Fibroblast of skin of scalp (primary cell): ENCODE measurements at regions not wholly inside any gene's neighbourhood (a gene's known extent, or its start where the extent isn't known, plus 50 kb on each side); places are given as distances from the start of the nearest gene placed in this dataset.
"Not testable (repeated sequence)": the region's sequence is repeated elsewhere in the genome, so short reads cannot be mapped to it uniquely, and the experiment has no call there.

Experiments used
- DNase-seq: peaks from one replicate; pipeline ENCODE4 v3.0.0-alpha.2; 2013

DNA sequence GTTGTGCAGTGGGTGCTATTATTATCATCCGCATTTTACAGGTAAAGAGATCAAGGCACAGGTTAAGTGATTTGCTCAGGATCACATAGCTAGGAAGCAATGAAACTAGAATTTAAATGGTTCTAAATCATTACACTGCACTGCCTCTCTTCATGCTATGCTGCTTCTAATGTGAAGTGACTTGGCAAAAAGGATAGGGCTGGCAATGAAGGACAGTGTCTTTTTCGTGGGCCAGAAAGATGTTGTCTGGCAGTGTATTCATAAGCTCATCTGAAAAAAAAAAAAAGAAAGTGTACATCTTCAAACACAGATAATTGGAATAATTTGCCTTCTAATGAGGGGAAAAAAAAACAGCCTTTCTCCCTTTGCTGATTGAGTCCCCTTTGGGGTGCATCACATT, 132.2 kb upstream of the FUNDC1 start:
- DNase-seq, result no peak

DNA sequence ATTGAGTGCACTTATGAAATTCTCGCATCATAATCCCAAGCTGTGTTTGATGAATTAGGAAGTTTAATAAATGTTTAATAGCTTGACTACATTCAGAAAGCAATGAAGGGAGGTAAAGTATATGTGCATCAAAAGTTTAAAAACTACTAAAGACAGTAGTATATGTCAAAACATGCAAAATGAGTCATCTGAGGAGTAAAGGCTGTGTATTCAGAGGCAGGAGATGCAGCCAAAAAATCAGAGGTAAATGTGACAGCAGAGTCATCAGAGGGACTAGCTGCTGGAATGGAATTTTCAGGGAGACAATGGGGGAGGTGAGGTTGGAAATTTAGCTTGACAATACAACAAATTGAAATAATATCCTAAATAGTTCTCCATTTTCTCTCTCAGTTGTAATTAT, 127.0 kb upstream of the FUNDC1 start:
- DNase-seq, result no peak

DNA sequence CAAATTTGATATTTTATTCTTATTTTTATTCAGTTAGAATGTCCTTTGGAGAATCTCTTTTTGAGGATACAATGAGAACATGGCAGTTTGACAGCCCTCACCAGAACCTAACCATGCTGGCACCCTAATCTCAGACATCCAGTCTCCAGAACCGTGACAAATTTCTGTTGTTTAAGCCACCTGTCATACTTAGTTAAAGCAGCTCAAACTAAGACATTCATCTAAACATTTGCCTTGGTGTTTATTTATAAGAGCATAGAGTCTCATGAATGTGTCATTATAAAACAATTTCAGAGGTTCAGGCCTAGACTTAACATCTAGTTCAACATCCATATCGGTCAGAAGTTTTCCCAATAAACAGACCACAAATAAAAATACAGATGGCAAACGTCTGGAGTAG, 125.1 kb upstream of the FUNDC1 start:
- DNase-seq, result no peak

DNA sequence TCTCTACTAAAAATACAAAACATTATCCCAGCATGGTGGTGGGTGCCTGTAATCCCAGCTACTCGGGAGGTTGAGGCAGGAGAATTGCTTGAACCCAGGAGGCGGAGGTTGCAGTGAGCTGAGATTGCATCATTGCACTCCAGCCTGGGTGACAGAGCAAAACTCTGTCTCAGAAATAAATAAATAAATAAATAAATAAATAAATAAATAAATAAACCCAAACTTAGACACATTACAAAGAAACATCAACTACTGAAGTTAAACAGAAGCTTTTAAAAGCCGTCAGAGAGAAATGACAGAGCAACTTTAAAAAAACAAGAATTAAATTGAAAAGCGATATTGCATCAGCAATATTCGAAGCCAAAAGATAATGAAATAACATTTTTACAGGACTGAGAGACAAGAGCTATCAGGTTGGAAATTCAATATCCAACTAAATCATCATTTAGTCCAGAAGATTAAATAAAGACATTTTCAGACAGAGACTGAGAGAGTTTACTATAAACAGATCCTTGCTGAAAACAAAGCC, 115.1 kb upstream of the FUNDC1 start:
- not testable (repeated sequence) for DNase-seq

DNA sequence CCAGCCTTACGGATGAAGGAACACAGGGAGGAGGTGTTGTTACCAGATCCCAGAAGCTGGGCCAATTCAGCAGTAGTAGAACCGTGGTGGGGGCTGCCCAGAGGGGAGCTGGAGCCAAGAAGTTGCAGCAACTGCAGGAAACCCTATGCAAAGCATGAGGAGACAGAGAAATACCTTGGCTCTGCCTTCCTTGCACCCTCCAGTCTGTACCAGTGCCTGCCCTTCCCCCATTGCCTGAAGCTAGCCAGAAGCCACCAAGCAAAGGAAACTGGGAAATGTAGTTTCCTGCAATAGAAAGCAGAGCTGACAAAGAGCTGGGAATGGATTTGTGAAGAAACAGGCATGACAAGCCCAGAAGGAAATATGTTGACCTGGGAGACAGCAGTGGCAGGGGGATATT, 108.7 kb upstream of the FUNDC1 start:
- DNase-seq, result no peak

DNA sequence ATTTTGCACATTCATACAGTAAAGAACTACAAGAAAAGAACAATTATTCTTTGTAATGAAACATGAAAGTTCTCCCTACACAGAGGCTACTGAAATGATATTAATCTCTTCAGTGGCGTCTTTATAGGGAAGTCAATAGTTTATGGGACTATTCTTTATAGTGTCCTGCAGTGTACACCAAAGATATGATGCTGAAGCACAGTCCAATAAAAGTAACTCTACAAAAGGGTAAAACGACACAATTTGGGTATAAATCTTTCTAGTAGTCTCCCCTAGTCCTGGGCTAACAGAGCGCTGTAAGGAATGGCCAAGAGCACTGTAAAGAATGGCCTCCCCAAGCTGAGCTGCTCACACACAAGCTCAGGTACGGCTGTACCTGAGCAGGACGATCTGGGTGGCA, 101.1 kb upstream of the FUNDC1 start:
- no peak for DNase-seq

DNA sequence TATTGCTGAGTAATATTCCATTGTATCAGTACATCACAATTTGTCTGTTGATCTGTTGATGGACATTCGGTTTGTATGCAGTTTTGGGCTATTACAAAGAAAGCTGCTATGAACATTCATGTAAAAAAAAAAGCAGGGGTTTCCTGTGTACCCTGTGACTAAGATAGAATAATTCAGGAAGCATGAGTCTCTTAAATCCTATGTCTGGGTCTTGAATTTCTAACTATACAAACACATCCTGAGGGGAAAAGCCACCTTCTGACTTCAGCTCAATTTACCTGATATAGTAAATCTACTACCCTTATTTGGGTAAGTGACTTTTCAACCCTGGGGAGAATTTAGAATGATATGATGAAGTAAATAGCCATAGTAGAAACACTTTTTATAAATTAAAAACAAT, 94.6 kb upstream of the FUNDC1 start:
- DNase-seq, result no peak

DNA sequence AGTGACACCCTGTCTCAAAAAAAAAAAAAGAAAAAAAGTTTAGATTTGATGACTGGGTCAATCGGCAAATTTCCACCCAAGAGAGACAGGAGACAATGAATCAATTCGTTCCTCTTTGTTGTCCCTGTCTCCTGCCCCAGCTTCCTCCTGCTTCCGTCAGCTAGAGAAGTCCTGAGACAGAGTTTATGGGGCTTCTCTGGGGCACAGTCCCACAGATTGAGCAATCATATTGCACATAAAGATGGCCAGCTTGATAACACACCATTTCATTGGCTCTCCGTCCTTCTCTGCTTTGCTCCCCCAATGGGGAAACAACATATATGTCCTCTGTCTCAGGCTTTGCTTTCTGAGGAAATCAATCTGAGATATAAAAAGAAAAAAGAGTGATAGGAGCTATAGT, 78.4 kb upstream of the FUNDC1 start:
- DNase-seq, result no peak

DNA sequence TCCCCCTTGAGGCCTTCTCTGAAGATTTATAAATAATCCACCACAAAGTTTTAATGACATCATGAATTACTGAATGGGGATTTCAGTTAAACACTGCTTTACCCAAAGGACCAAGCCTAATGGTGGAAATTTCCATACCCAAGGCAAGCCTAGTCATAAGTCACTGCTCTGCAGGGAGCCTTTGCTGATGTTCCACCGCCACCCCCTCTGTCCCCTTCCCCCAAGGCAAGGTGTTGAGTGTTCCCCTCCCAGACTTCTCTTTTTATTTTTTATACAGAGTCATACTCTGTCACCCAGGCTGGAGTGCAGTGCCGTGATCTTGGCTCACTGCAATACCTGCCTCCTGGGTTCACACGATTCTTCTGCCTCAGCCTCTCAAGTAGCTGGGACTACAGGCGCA, 76.4 kb upstream of the FUNDC1 start:
- no peak for DNase-seq

DNA sequence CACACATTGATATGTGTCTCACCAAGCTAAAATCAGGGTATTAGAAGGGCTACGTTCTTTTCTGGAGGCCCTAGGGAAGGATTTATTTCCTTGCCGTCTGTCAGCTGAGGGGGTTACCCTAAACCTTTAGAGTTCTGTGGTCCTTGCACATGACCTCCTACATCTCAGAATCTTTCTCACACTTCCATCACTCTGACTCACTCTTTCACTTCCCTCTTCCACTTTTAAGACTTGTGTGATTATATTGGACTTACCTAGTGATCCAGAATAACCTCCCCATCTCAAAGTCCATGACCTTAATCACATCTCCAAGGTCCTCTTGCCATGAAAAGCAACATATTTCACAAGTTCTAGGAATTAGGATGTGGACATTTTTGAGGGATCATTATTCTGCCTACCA, 53.6 kb upstream of the FUNDC1 start:
- no peak for DNase-seq
